A673 (cell line): ENCODE measurements at regions not wholly inside any gene's neighbourhood (a gene's known extent, or its start where the extent isn't known, plus 50 kb on each side); places are given as distances from the start of the nearest gene placed in this dataset.

Experiments
- BruUV-seq: library from RNA; stranded (reverse); fragments of 400-500 nt; replicated peaks from 2 replicates; lab custom pipeline; 2021; lab: Mats Ljungman, UMichigan
- CTCF ChIA-PET: fragments of 300-600 bp; sonication (Branson Sonifier 250); formaldehyde crosslinking; loops from one replicate; lab custom pipeline; 2022; ENCODE audit warnings: antibody characterized with exemption; lab: Charles Lee
- POLR2A ChIA-PET: fragments of 300-600 bp; sonication (Branson Sonifier 250); formaldehyde crosslinking; loops from one replicate; lab custom pipeline; 2022; ENCODE audit warnings: antibody characterized with exemption; ENCODE audit not compliant: low non-redundant PET; lab: Charles Lee
- DNase-seq: peaks from one replicate; pipeline ENCODE4 v3.0.0-alpha.2; 2015; ENCODE audit warnings: low spot score
- H3K27ac ChIP-seq: fragments of 200-600 bp; sonication (generic); 2 replicates; pipeline ENCODE4 v1.5.1; 2016; ENCODE audit warnings: mixed run types, low read depth, mild to moderate bottlenecking, mixed read lengths, antibody characterized with exemption, low read length; ENCODE audit not compliant: poor library complexity, severe bottlenecking
- H3K27me3 ChIP-seq: fragments of 200-600 bp; sonication (generic); replicated peaks from 2 replicates; pipeline ENCODE4 v1.6.1; 2017; ENCODE audit warnings: mixed run types, low read depth, mild to moderate bottlenecking, mixed read lengths, antibody characterized with exemption, low read length; ENCODE audit not compliant: insufficient read depth, poor library complexity
- H3K36me3 ChIP-seq: fragments of 200-600 bp; sonication (generic); 2 replicates; pipeline ENCODE4 v1.6.1; 2016; ENCODE audit warnings: mixed run types, mild to moderate bottlenecking, mixed read lengths, antibody characterized with exemption, low read length; ENCODE audit not compliant: insufficient read depth, poor library complexity, severe bottlenecking
- H3K4me1 ChIP-seq: fragments of 200-600 bp; sonication (generic); 2 replicates; pipeline ENCODE4 v1.6.1; 2017; ENCODE audit warnings: mixed run types, mild to moderate bottlenecking, mixed read lengths, antibody characterized with exemption, low read length; ENCODE audit not compliant: insufficient read depth, poor library complexity, severe bottlenecking
- H3K4me3 ChIP-seq: fragments of 200-600 bp; sonication (generic); 2 replicates; pipeline ENCODE4 v1.5.1; 2016; ENCODE audit warnings: low read depth, mixed run types, mild to moderate bottlenecking, mixed read lengths, low read length; ENCODE audit not compliant: poor library complexity, severe bottlenecking
- H3K9me3 ChIP-seq: fragments of 200-600 bp; sonication (generic); 2 replicates; pipeline ENCODE4 v1.6.1; 2016; ENCODE audit warnings: mixed run types, low read depth, mild to moderate bottlenecking, mixed read lengths, antibody characterized with exemption, low read length; ENCODE audit not compliant: poor library complexity, severe bottlenecking
- EZH2 ChIP-seq: fragments of 200-600 bp; sonication (generic); IDR thresholded peaks from 2 replicates; pipeline ENCODE4 v1.6.1; 2017; ENCODE audit warnings: borderline replicate concordance, low read depth, mild to moderate bottlenecking, mixed read lengths, antibody characterized with exemption, low read length; ENCODE audit not compliant: poor library complexity, severe bottlenecking
- intact Hi-C: fragments of 100-400 bp; cut with micrococcal nuclease; formaldehyde crosslinking; loops from one replicate; pipeline ENCODE4 v1.10.0; 2022; ENCODE audit not compliant: unreplicated experiment
- TF ChIP-seq, protein P1 (sequence below): fragments of 300-800, 200-600 bp; sonication (generic); conservative IDR thresholded peaks from 2 replicates; pipeline ENCODE4 v1.5.1; 2017; ENCODE audit warnings: low read depth, mild to moderate bottlenecking, antibody characterized with exemption, low read length, moderate library complexity, mixed read lengths

DNA sequence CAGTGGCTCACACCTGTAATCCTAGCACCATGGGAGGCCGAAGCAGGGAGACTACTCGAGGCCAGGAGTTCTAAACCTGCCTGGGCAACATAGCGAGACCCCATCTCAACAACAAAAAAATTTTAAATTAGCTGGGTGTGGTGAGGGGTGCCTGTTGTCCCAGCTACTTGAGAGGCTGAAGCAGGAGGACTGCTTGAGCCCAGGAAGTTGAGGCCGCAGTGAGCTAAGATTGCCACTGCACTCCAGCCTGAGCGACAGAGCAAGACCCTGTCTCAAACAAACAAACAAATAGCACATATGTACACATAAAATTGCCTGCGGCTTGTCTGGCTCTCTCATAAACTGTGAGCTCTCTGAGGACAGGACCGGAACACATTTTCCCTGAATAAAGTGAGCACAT lies 106.3 kb downstream of the BANF2 start:
- CTCF ChIA-PET: no interaction called here
- no peak for TF ChIP-seq EZH2
- TF ChIP-seq, protein P1, sequence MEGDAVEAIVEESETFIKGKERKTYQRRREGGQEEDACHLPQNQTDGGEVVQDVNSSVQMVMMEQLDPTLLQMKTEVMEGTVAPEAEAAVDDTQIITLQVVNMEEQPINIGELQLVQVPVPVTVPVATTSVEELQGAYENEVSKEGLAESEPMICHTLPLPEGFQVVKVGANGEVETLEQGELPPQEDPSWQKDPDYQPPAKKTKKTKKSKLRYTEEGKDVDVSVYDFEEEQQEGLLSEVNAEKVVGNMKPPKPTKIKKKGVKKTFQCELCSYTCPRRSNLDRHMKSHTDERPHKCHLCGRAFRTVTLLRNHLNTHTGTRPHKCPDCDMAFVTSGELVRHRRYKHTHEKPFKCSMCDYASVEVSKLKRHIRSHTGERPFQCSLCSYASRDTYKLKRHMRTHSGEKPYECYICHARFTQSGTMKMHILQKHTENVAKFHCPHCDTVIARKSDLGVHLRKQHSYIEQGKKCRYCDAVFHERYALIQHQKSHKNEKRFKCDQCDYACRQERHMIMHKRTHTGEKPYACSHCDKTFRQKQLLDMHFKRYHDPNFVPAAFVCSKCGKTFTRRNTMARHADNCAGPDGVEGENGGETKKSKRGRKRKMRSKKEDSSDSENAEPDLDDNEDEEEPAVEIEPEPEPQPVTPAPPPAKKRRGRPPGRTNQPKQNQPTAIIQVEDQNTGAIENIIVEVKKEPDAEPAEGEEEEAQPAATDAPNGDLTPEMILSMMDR: no peak

DNA sequence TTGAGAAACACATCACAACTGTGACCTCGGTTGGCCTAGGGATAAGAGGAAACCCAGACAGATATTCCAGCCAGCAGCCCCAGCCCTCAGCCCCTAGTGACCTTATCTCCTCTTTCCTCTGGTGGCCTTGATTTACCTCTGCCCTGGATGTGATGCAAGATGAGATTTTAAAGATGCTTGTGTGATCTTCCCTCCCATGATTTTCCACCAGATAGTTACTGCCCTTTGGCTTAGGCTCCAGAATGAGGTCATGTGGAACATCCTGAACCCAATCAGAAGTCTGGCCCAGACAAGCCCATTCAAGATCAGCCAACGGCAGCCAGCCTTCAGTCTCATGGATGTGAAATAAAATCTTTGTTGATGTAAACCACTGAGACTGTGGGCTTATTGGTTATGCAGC lies 104.0 kb downstream of the BANF2 start:
- DNase-seq: no peak
- no peaks in the 10 kb centered on the region for H3K36me3 ChIP-seq
- H3K9me3 ChIP-seq: no peaks in the 10 kb centered on the region
- no peak overlapping the region for H3K4me3 ChIP-seq
- POLR2A ChIA-PET: no interaction called here
- H3K27me3 ChIP-seq: no peaks in the 10 kb centered on the region
- intact Hi-C loops: no loop called here
- CTCF ChIA-PET: no interaction called here
- H3K4me1 ChIP-seq: no peaks in the 10 kb centered on the region
- no TSS peak for BruUV-seq
- TF ChIP-seq EZH2: no peak
- TF ChIP-seq, protein P1: no peak
- no peak overlapping the region for H3K27ac ChIP-seq

More for the DNA sequence above, 106.3 kb downstream of the BANF2 start:
- H3K4me3 ChIP-seq: no peak overlapping the region
- no peaks in the 10 kb centered on the region for H3K4me1 ChIP-seq
- intact Hi-C loops: no loop called here
- H3K27me3 ChIP-seq: no peaks in the 10 kb centered on the region
- no TSS peak for BruUV-seq
- no peak for DNase-seq
- no peaks in the 10 kb centered on the region for H3K9me3 ChIP-seq
- POLR2A ChIA-PET: no interaction called here
- no peak overlapping the region for H3K27ac ChIP-seq
- H3K36me3 ChIP-seq: no peaks in the 10 kb centered on the region

DNA sequence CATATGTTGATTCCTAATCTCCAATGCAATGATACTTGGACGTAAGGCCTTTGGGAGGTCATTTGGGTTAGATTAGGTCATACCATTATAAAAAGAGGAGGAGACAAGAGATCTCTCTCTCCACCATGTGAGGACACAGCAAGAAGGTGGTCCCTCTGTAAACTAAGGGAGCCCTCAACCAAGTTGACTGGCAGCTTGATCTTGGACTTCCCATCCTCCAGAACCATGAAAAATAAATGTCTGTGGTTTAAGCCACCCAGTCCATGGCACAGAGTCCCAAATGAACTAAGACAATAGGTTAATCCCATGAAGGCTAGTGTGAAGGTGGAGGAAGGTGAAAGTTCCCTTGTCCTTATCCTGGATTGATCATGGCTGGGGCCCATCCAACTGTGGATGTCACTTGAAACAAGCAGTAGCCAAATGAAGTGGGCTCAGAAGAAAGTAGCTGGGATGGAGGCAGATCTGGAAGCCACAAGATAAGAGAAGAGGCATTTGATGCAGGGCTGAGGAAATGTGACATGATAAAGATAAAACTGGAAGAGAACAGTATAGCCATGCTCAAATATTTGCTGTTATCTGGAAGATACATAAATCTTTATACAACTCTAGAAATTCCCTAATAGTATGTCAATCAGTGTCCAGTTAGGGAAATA lies 99.9 kb downstream of the BANF2 start:
- Histone ChIP-seq H3K4me3 (no peak overlapping the region), H3K27ac (no peak overlapping the region), H3K36me3 (no peaks in the 10 kb centered on the region), H3K9me3 (no peaks in the 10 kb centered on the region), H3K4me1 (no peaks in the 10 kb centered on the region), H3K27me3 (peaks cover 8% of the 10 kb centered on the region)
- ChIA-PET POLR2A (no interaction called here), CTCF (no interaction called here)
- intact Hi-C loops: no loop called here
- no peak for TF ChIP-seq EZH2
- TF ChIP-seq, protein P1: no peak
- no TSS peak for BruUV-seq
- no peak for DNase-seq
